ENCODE measurements at regions not wholly inside any gene's neighbourhood (a gene's known extent, or its start where the extent isn't known, plus 50 kb on each side); places are given as distances from the start of the nearest gene placed in this dataset.

GRCh38 chr5:82355496-82355895, 77.3 kb upstream of the RPS23 start:
- Histone ChIP-seq H3K9ac (ENCODE audit: low read depth in 1 of 2, low read length in 2 of 2) (no peak overlapping the region), H3K36me3 (ENCODE audit: control insufficient read depth in 4 of 4, insufficient read depth in 3 of 4, low read depth in 1 of 4, low read length in 3 of 4) (no peaks in the 10 kb centered on the region), H3K27ac (ENCODE audit: low read depth in 1 of 2, low read length in 2 of 2) (no peak overlapping the region), H3K27me3 (ENCODE audit: control insufficient read depth in 4 of 4, insufficient read depth in 4 of 4, low read length in 3 of 4) (no peaks in the 10 kb centered on the region), H3K9me3 (ENCODE audit: control insufficient read depth in 4 of 4, low read length in 3 of 4) (no peaks in the 10 kb centered on the region), H3K4me3 (ENCODE audit: low read depth in 1 of 3, low read length in 3 of 3) (no peak overlapping the region), H3K4me1 (ENCODE audit: control insufficient read depth in 4 of 4, insufficient read depth in 4 of 4, low read length in 3 of 4) (peaks cover 0 to 2% (median 0%) of the 10 kb centered on the region in 4 donors)
- 84% methylated on average over 2 of the region's 2 CpGs for WGBS
- DNase-seq (ENCODE audit: low spot score) = no peak
- TF ChIP-seq RAD21 (IDR thresholded peaks at IDR 0.05) (no peak), NR2F2 (IDR thresholded peaks at IDR 0.05) (no peak), REST (IDR thresholded peaks at IDR 0.05) (no peak)

- WGBS = 90% methylated on average over 3 of the region's 3 CpGs
- TF ChIP-seq EGR1 (IDR thresholded peaks at IDR 0.05; ENCODE audit: low read depth in 2 of 2) (no peak), HNF4A (conservative IDR thresholded peaks at IDR 0.05) (no peak), MAX (IDR thresholded peaks at IDR 0.05) (no peak), RXRA (IDR thresholded peaks at IDR 0.05) (no peak), TAF1 (conservative IDR thresholded peaks at IDR 0.05) (no peak), GABPA (IDR thresholded peaks at IDR 0.05 in 1 of 2, conservative IDR thresholded peaks at IDR 0.05 in 1 of 2) (no peak), FOXA1 (IDR thresholded peaks at IDR 0.05) (no peak), HNF4G (IDR thresholded peaks at IDR 0.05) (no peak), JUND (IDR thresholded peaks at IDR 0.05) (no peak), REST (IDR thresholded peaks at IDR 0.05) (no peak), ZBTB33 (IDR thresholded peaks at IDR 0.05) (no peak), CTCF (IDR thresholded peaks at IDR 0.05; ENCODE audit: low read depth, low read length, missing input control) (no peak), RAD21 (IDR thresholded peaks at IDR 0.05) (no peak), FOXA2 (IDR thresholded peaks at IDR 0.05) (no peak), YY1 (IDR thresholded peaks at IDR 0.05) (no peak), SP1 (IDR thresholded peaks at IDR 0.05) (no peak), ATF3 (IDR thresholded peaks at IDR 0.05) (no peak)
- H3K36me3 ChIP-seq (ENCODE audit: control insufficient read depth in 4 of 4, insufficient read depth in 3 of 4, low read depth in 1 of 4, low read length in 3 of 4) = no peaks in the 10 kb centered on the region
- H3K27ac ChIP-seq (ENCODE audit: low read depth in 1 of 2, low read length in 2 of 2) = no peak overlapping the region
- H3K9me3 ChIP-seq (ENCODE audit: control insufficient read depth in 4 of 4, low read length in 3 of 4) = no peaks in the 10 kb centered on the region
- H3K4me1 ChIP-seq (ENCODE audit: control insufficient read depth in 4 of 4, insufficient read depth in 4 of 4, low read length in 3 of 4) = peaks cover 0 to 2% (median 0%) of the 10 kb centered on the region in 4 donors
- no peak overlapping the region for H3K9ac ChIP-seq (ENCODE audit: low read depth in 1 of 2, low read length in 2 of 2)
- H3K4me3 ChIP-seq (ENCODE audit: low read depth in 1 of 3, low read length in 3 of 3) = no peak overlapping the region
- DNase-seq (ENCODE audit: low spot score) = no peak
- no peaks in the 10 kb centered on the region for H3K27me3 ChIP-seq (ENCODE audit: control insufficient read depth in 4 of 4, insufficient read depth in 4 of 4, low read length in 3 of 4)
Observed at GRCh38 chr5:82355053-82355452, 76.9 kb upstream of the RPS23 start.
